GM10266 (cell line): ENCODE measurements at regions not wholly inside any gene's neighbourhood (a gene's known extent, or its start where the extent isn't known, plus 50 kb on each side); places are given as distances from the start of the nearest gene placed in this dataset.

Source experiments
- DNase-seq: peaks from one replicate; pipeline ENCODE4 v3.0.0; 2012; ENCODE audit errors: extremely low spot score
- CTCF ChIP-seq: IDR thresholded peaks from 2 replicates; pipeline ENCODE4 v1.5.1; 2012; ENCODE audit warnings: mild to moderate bottlenecking, low read depth; ENCODE audit not compliant: control insufficient read depth, insufficient read depth; ENCODE audit errors: missing control alignments

GRCh38 chr1:199843861-199844260, 183.6 kb upstream of the NR5A2 start:
- no peak for DNase-seq
- no peak for TF ChIP-seq CTCF

GRCh38 chr1:199847021-199847420, 180.5 kb upstream of the NR5A2 start:
- no peak for TF ChIP-seq CTCF

GRCh38 chr1:199851439-199852140, 175.9 kb upstream of the NR5A2 start:
- no peak for TF ChIP-seq CTCF
- DNase-seq = no peak

More at GRCh38 chr1:199847021-199847420, 180.5 kb upstream of the NR5A2 start:
- DNase-seq = no peak

- TF ChIP-seq CTCF = no peak
- DNase-seq = no peak
Measured at GRCh38 chr1:199854686-199855321, 172.7 kb upstream of the NR5A2 start.

- no peak for TF ChIP-seq CTCF
- no peak for DNase-seq
Measured at GRCh38 chr1:199855580-199855979, 171.9 kb upstream of the NR5A2 start.

GRCh38 chr1:199856216-199856780, 171.2 kb upstream of the NR5A2 start:
- no peak for TF ChIP-seq CTCF
- no peak for DNase-seq

- DNase-seq = no peak
- TF ChIP-seq CTCF = no peak
Measured at GRCh38 chr1:199857108-199857507, 170.4 kb upstream of the NR5A2 start.
